ENCODE measurements at regions not wholly inside any gene's neighbourhood (a gene's known extent, or its start where the extent isn't known, plus 50 kb on each side); places are given as distances from the start of the nearest gene placed in this dataset.

DNA sequence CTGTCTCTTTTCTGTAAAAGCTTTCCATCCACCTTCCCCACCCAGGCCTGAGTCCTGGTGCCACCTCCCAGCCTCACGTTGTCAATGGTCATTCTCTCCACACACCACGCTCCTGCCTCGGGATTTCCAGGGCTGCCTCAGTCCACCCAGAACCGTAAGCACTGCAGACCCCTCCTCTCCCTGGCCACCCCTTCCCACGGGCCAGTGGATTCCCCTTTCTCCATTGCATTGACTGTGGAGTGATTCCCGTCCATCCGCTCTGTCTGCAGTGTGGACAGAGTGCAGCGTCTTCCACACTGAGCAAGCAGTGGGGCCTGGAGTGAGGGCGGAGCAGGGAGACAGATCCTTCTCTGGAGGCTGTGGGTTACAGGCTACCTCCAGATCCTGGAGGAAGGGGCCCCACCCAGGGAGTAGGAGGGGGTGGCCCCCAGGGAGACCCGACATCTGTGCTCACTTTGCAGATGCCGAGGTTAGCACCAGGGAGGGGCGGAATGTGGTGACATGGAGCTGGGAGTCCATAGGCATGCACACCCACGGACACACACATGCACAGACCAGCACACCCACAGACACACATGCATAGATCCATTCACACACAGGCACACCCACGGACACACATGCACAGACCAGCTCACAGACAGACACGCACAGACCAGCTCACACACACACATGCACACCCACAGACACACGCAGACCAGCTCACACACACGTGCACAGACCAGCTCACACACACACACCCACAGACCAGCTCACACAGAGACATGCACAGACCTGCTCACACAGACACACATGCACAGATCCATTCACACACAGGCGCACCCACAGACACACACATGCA lies 109.6 kb upstream of the B3GAT1 start:
- DNase-seq = no peak

DNA sequence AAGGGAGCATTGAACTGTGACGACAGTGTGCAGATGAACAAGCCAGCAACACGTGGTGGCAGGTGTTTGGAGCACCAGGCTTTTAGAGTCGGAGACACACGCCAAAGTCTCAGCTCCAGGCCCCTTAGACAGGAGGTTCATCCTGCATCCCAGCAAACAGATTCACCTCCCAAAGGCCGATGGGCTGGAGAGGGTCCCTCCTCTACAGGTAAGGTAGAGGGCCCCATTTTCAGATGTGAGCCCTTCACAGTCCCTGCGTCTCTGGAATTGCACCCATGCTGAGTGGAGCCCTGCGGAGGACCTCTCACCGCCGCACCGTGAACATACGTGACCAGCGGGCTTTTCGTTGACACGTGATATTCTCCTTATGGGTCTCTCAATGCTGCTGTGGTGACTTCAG lies 109.0 kb upstream of the B3GAT1 start:
- no peak for DNase-seq

DNA sequence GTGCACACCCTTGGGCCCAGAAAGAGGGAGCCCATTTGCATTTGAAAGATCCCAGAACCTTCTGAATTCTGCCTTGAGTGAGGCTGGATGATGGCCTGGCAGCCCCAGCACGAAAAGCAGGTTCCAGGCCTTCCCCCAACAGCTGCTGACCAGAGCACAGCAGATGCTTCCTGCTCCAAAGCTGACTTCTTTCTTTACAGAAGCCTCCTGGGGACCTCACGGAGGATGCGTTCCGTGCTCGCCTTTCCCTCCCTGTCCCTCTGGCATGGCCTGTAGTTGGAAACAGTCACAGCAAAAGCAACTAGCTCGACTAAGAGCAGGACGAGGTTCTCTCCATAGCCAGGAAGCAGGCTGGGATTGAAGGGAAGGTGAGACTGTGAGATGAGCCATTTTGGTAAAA lies 107.7 kb upstream of the B3GAT1 start:
- DNase-seq = no peak

DNA sequence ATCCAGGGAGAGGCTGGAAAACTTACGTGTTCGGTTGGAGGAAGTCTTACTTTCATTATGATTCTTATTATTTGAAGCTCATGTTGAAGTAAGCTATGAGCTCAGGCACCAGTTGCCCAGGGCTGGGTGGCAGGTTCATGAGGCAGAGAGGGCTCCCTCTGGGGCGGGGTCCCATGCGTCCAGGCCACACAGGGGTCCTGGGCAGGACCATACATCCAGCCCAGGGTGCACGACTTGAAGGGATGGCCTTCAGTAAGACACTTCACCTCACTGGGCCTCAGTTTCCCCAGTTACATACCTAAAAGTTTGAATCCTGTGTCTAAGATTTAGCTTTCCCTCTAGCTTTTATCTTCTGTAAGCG lies 107.3 kb upstream of the B3GAT1 start:
- no peak for DNase-seq

DNA sequence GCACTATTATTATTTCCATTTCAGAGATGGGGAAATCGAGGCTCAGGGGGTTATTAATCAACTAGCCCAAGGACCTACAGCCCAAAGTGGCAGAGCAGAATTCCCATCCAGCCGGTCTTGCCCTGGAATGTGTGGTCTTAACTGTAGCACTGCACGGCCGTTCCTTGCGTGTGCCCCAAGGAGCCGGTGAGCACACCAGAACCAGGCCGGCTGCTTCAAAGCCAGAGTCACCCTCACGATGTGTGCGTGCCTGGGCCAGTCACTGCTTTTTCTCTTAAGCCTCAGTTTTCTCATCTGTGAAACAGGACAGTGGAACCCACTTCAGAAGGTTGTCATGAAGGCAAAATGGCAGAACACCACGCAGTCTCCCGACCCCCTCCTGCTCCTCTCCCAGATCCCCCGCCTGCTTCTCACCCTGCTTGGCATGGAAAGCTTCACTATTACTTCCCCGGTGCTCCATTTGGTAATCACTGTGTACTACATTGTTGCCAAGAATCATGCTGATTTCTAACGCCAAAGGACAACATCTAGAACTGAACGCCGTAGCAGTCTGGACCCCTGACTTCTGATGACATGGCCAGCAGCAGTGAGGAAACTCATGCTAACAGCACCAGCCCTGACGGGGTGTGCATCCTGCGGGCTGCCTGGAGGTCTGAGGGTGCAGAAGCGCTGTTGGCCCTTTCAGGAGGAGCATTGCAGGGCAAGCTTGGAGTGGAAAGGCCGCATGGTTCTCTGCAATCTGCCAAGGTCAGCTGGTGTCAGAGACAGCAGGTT lies 106.8 kb upstream of the B3GAT1 start:
- DNase-seq = no peak

DNA sequence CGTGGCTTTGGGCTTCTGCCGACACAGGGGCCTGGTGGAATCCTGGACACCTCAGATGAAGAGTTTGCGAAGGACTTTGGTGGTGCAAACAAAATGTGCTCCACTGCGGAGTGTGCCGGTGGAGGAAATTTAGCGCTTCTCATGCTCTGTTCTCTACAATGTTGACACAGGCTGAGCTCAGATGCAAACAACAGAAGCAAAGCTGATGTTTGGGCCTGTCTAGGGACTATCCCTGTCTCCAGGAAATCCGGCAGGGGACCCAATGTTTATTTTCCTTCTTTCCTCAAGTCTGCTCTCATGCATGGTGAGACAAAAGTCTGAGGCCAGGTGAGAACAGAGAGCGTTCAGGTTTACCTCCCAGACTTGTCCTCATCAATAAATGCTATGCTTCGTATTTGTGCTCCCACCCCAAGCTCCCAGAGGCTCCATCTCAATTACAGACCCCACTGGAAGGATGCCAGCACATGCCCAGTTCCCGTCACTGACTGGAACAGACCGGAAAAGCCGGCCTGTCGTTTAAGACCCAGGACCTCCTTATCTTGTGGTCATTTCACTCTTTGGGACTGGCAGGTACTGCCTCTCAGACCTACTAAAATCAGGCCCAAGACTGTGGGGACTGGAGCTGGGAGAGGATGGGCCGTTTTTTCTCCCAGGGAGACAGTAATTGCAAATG lies 105.7 kb upstream of the B3GAT1 start:
- DNase-seq = no peak

DNA sequence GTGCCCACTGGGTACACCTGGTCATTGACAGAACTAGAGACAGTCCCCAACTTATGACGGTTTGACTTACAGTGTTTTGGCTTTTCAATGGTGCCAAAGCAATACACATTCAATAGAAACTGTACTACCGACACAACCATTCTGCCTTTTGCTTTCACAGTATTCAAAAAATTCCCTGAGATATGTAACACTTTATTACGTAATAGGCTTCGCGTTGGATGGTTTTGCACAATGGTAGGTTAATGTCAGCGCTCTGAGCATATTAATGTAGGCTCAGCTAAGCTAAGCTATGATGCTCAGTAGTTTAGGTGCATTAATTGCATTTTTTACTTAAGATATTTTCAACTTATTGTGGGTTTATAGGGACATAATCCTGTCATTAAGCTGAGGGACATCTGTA lies 105.1 kb upstream of the B3GAT1 start:
- no peak for DNase-seq

DNA sequence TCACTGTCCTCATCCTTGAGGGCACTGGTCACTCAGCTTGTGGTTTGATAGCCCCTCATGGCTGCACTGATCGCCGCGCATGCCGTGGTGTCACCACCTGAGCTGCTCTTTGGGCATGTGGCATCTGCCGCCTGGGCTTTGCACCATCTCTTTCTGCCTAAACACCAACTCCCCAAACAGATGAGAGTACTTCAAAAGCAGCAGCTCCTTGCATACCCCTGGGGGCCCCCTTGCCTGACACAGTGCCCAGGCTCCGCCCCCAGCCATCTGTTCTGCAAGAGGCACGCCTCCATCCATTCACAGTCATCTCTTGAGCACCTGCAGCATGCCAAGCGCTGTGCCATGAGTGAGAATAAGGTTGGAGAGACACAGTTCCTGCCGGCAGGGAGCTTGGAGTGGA lies 104.5 kb upstream of the B3GAT1 start:
- no peak for DNase-seq

DNA sequence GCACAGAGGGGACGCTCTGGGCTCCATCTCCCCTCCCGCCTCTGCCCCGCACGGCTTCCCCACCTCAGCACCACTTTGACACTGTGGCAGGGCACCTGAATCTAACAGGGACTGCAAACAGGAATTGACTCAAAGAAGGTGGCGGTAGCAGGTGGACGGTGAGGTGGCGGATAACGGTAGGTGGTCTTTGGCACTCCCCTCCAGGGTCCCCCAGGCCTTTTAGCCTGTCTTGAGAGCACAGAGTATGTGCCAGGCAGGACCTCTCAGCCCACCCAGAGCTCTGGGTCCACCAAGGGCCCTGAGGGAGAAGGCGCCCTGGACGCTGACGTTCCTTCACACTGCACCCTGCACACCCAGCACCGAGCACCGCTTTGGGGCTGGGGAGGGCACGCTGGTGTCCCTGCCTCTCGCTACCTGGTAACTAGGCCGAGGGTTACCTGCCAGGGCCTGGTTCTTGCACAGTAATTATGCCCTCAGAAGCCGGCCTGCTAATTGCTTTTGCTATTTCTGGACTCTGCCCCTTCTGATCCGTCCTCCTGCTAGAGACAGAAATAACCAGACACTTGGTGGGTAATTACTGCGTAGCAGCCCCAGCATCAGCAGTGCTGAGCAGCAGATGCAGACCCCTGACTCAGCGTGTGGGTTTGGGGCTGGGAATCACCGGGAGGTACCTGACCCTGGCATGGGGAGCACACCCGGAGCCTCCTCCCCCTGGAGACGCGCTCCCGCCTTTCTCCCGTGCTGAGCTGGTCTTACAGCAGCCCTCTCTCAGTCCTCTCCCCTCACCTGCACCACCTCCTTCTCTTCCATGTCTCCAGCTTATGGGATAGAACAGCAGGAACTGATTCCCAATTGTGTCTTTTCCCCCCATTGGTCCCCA lies 103.3 kb upstream of the B3GAT1 start:
- DNase-seq = no peak

DNA sequence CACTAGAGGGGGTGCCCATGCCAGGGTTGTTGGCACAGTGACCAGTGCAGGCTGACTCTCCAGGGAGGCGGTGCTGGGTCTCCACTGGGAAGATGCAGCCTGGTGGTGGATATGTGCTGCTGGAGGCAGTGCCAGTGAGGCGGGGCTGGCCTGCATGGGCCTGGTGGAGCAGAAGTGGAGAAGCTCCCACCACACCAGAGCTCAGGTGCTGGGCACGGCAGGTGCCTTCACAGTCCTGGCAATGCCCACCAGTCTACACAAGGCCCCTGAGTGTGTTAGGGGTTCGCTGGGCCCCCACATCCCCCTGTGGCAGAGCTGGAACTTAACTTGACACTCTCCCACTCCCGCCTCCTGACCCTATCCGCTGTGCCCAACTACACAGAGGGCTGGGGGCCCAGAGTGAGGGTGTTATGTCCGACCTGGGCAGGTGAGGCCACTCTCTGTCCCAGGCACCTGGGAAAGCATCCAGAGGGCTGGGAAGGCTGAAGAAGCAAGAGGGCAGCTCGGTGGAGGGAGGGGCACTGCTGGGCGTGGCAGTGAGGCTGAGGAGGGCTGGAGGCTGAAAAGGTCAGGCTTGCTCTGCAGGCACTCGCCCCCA lies 102.4 kb upstream of the B3GAT1 start:
- DNase-seq = no peak

DNA sequence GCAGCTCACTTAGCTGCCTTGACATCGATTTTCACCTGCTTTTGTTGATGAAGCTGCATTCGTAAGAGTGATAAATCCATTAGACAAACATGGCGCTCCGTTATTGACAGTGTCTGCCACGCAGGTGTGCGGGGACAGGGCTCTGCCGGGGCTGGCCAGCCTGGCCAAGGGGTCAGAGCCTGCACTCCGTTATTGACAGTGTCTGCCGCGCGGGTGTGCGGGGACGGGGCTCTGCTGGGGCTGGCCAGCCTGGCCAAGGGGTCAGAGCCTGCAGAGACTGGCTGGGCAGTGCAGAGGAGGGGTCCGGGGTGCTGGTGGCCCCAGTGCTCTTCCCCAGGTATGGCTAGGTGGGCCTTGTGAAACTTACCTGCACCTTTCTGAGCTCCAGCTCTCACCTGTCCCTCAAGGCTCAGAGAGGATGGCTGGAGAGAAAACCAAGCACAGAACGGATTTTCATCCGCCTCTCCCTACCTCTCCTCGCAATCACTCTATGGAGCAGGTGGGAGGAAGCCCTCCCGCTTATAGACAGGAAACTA lies 101.6 kb upstream of the B3GAT1 start:
- DNase-seq = no peak

DNA sequence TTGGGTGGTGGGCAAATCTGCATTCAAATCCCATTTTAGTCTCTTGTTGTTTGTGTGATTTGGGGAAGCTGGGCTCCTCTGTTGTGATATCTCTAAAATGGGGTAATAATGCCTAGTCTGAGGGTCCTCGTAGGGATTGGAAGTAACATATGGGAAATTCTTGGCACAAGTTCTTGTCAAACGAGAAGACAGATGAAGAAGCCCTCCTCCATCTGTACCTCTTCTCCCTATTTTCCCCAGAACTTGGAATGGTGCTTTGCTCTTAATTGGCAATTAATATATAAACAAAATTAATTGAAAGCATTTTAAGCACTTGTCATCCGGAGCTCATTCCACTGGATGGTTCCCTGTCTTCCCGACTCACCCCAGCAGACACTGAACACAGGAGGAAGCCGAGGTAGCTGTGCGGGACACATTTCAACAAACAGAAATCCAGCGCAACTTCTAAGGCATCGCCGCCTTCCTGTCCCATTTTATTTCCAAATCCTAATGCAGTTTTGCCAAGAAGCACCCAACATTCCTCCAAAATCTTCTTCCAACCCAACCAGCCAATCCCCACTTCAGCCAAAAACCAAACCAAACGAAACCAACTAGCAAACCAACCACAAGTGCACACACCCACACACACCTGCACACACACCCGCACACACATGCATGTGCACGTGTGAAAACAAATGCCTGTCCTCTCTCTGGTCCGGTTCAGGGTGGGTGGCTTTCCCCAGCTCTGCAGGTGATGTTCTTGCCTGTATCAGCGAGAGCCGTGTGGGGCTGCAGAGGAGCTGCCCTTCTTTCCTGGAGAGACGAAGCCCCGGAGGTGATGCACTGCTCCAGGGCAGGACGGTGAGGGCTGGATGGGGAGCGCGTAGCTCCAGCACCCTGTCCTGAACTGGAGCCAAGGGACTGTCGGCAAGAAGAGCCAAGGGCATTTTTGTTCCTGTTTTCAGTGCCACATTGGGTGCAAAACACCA lies 100.8 kb upstream of the B3GAT1 start:
- no peak for DNase-seq

DNA sequence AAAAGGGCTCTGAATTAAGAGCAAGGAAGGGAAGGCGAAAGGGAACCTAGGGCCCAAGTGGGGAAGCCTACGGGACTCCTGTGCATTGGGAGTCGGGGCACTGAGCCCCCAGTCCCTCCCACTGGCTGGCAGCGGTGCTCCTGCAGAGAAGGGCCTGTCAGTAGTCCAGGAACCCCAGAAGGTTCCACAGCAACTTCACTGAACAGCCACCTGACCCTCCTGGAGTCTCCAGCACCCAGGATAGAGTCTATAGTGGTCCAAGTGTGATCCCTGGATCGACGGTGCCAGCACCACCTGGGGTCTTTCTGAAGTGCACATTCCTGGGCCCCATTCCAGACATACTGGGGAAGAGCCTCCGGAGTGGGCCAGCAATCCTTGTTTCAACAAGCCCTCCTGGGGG lies 100.0 kb upstream of the B3GAT1 start:
- no peak for DNase-seq

DNA sequence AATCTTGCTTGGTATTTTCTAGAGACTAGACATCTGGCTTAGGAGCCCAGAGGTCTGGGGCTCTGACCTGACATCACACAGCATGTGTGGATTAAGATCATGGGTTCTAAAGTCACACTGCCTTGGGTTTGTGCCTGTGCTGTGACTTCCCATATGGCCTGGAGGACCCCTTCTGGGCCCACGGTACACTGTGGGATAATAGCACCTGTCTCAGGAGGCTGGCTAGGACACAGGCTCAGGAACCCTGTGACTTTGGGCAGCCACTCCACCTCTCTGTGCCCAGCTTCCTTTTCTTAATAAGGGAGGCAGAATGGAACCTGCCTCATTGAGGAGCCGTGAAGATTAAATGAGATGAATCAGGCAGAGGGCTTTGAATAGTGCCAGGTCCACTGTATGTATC lies 99.2 kb upstream of the B3GAT1 start:
- no peak for DNase-seq

DNA sequence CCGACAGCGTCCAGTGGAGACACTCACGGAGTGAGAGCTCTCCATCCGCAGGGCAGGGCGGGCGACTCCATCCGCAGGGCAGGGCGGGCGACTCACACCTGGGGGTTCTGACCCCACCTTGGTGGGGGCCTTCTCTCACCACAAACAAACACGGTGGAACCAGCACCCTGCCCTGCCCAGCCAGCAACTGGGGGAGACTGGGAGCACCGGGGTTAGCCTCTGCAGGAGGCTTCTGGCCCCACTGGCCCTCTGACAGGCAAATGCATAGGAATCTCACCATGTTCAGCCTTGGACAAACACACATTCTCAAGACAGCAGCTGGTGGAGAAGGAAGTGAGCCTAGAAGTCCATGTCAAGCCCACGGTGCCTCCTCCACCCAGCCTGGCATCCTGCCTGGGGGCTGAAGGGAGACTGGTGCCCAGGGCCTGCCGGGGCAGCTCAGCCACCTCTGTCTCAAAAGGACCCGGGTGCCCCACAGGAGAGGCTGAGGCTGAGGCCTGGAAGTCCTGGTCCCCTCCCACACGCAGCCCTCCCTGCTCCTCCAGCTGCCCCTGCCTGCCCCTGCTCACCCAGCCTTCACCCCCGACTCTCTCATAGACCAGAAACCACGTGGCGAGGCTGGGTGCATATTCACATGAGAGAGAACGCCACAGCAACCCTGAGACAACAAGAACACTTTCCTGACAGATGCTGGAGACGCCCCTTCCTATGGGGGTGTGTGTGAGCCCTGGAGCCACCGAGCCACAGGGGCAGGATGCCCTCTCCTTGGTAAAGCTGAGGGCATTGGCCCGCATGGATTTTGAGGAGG lies 98.4 kb upstream of the B3GAT1 start:
- no peak for DNase-seq

DNA sequence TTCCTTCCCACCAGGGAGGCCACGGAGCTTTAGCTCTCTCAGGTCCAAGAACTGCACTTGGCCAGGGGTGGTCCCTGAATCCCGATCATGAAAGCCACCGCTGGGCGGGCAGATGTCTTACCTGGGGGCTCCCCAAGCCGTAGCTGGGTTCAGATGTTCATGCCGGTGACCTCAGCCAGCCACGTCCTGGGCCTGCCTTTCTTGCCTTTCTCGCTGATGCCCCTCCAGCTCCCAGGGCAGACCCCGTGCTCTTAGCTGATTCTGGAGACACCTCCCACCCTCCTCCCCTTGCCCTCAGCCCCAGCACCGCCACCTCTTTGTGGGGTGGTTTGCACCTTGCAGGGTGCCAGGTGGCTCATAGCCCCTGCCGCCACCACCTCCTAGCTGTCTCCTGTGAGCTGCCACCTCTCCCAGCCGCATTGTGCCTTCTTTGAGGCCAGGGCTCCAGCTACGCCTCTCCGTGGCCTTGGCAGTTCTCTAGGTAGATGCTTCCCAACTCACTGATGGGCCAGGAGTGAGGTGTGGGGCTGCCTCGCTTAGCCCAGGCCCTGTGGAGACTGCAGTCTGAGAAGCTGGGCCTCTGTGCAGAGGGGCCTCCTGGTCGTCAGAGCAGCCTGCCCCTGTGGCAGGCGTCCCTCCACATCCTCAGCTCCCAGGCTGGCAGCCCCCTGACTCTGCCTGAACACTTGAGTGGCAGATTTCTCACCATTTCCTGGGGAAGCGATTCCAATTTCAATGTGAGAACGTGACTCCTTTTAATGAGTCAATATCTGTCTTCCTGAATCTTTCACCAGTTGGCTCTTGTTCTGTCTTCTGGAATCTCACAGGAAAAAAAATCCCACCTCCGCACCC lies 97.6 kb upstream of the B3GAT1 start:
- DNase-seq = no peak

DNA sequence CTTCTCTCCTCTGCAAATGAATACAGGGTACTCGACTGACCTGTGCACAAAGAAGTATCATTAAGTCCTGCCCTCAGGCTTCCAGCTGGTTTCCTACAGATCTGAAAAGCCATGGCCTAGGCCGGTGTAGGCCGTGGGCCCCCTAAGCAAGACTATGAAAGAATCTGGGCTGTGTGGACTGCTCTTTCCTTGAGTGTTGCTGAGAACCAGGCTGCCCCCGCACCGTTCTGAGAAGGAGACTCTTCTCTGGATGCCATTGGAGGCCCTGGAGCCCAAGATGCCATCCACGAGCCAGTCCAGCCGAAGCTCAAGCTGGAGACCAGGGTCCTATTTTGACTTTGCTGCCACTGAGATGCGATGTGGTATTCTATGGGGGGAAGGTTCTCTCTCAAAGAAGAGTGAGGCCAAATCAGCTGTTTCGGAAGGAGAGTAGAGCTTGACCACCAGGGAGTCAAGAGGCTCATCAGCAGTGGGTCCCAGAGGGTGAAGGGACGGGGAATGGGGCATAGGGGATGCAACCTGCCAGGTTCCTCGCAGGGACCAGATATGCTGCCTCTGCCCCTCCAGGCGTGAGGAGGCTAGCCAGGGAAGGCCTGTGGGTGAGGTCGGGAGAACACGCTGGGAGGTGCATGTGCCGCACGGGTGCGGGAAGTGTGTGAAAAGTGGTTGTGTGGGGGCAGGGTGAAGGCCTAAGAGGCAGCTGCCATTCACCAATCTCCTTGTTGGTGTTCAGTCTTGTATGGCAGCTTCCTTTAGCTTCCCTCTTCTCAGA lies 96.4 kb upstream of the B3GAT1 start:
- no peak for DNase-seq

DNA sequence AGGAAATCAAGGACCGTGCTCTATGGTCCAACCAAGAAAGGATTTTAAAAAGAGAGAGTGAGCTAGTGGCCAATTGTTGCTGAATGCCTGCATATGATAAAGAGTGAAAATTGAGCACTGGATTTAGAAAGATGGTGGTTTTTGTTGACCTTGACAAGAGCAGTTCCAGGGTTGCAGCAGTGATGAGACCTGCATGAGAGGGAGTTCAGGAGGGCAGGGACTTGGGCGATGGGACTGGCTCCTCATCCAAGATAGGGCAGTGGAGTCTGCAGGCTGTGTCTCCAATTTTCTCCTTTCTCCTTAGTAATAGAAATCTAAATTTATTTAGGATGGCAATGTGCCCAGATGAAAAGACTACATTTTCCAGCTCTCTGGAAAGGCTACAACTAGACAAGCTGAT lies 94.0 kb upstream of the B3GAT1 start:
- DNase-seq = no peak

Data from midbrain (tissue), 1 donor.